Activated naive CD4-positive, alpha-beta T cell treated with anti-CD3 and anti-CD28 coated beads for 36 hours (primary cell): ENCODE measurements at regions not wholly inside any gene's neighbourhood (a gene's known extent, or its start where the extent isn't known, plus 50 kb on each side); places are given as distances from the start of the nearest gene placed in this dataset.
"Not testable (repeated sequence)": the region's sequence is repeated elsewhere in the genome, so short reads cannot be mapped to it uniquely, and the experiment has no call there.

ENCODE experiments used
- CTCF ChIA-PET: fragments of 350-600 bp; sonication (Branson Sonifier 250); formaldehyde crosslinking; loops from one replicate; lab custom pipeline; 2021; ENCODE audit warnings: antibody characterized with exemption; lab: Charles Lee
- DNase-seq: peaks from one replicate; pipeline ENCODE4 v3.0.0-alpha.2; 2020
- H3K27ac Mint-ChIP-seq: one replicate; pipeline ENCODE4 v1.8.0; 2021; ENCODE audit warnings: mild to moderate bottlenecking, mixed read lengths
- H3K27me3 Mint-ChIP-seq: one replicate; pipeline ENCODE4 v1.8.0; 2021; ENCODE audit warnings: low read depth, mixed read lengths
- H3K36me3 Mint-ChIP-seq: one replicate; pipeline ENCODE4 v1.8.0; 2021; ENCODE audit warnings: low read depth, mixed read lengths
- H3K4me1 Mint-ChIP-seq: one replicate; pipeline ENCODE4 v1.8.0; 2021; ENCODE audit warnings: low read depth, mixed read lengths
- H3K4me3 Mint-ChIP-seq: one replicate; pipeline ENCODE4 v1.8.0; 2021; ENCODE audit warnings: mild to moderate bottlenecking, moderate library complexity, mixed read lengths
- H3K9me3 Mint-ChIP-seq: one replicate; pipeline ENCODE4 v1.8.0; 2021; ENCODE audit warnings: mixed read lengths
- intact Hi-C: fragments of 100-400 bp; cut with micrococcal nuclease; formaldehyde crosslinking; loops from one replicate; pipeline ENCODE4 v1.15.1; 2023

DNA sequence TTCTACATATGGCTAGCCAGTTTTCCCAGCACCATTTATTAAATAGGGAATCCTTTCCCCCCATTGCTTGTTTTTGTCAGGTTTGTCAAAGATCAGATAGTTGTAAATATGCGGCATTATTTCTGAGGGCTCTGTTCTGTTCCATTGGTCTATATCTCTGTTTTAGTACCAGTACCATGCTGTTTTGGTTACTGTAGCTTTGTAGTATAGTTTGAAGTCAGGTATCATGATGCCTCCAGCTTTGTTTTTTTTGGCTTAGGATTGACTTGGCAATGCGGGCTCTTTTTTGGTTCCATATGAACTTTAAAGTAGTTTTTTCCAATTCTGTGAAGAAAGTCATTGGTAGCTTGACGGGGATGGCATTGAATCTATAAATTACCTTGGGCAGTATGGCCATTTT lies 60.0 kb upstream of the GPC3 start:
- H3K4me3 Mint-ChIP-seq, CTCF ChIA-PET, H3K27me3 Mint-ChIP-seq, H3K4me1 Mint-ChIP-seq, H3K9me3 Mint-ChIP-seq, H3K27ac Mint-ChIP-seq, intact Hi-C loops, H3K36me3 Mint-ChIP-seq, DNase-seq: not testable (repeated sequence)

DNA sequence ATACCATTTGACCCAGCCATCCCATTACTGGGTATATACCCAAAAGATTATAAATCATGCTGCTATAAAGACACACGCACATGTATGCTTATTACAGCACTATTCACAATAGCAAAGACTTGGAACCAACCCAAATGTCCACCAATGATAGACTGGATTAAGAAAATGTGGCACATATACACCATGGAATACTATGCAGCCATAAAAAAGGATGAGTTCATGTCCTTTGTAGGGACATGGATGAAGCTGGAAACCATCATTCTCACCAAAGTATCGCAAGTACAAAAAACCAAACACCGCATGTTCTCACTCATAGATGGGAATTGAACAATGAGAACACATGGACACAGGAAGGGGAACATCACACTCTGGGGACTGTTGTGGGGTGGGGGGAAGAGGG lies 81.7 kb upstream of the GPC3 start:
- H3K27me3 Mint-ChIP-seq, H3K9me3 Mint-ChIP-seq, H3K27ac Mint-ChIP-seq, intact Hi-C loops, H3K36me3 Mint-ChIP-seq, H3K4me3 Mint-ChIP-seq, DNase-seq, H3K4me1 Mint-ChIP-seq, CTCF ChIA-PET: not testable (repeated sequence)

DNA sequence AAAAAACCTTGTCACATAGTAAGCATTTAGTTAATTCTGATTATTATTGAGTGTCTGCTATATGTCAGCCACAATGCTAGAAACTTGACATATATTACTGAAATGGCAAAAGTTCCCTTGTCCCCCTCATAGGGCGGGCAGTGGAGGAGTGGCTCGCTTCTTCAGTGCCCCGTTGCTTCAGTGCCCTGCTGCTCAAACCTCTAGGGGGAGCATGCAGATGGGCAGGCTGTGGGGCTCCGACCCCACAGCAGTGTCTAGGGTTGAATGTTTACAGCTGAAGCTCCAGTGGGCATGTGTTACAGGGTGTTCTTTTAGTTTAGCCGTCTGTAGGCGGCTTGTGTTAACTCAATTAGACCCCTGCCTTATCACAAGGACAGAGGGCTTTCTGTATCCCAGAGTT lies 86.5 kb upstream of the GPC3 start:
- CTCF ChIA-PET, H3K9me3 Mint-ChIP-seq, H3K27me3 Mint-ChIP-seq, H3K4me1 Mint-ChIP-seq, H3K4me3 Mint-ChIP-seq, H3K27ac Mint-ChIP-seq, H3K36me3 Mint-ChIP-seq, intact Hi-C loops, DNase-seq: not testable (repeated sequence)

DNA sequence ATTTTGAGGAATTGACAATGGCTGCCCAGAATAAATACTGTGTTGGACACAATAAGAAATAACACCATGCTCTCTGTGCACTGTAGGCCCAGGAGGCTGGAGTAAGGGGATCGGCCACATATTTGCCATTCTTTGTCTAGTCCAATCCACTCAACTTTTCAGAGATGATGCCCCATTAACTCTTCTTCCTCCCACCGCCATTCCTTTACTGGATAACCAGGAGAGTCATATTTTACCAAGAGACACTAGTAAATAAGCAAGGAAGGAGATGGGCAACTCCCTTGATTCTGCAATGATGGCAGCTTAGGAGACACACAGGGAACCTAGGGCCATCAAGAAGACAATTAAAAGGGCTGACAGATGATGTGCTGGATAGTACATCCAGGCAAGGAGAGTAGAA lies 87.9 kb upstream of the GPC3 start:
- H3K9me3 Mint-ChIP-seq = no peaks in the 10 kb centered on the region
- no peaks in the 10 kb centered on the region for H3K36me3 Mint-ChIP-seq
- no peak overlapping the region for H3K4me3 Mint-ChIP-seq
- no peaks in the 10 kb centered on the region for H3K27me3 Mint-ChIP-seq
- no peak overlapping the region for H3K27ac Mint-ChIP-seq
- DNase-seq = no peak
- no peaks in the 10 kb centered on the region for H3K4me1 Mint-ChIP-seq
- CTCF ChIA-PET = no interaction called here
- intact Hi-C loops = no loop called here

DNA sequence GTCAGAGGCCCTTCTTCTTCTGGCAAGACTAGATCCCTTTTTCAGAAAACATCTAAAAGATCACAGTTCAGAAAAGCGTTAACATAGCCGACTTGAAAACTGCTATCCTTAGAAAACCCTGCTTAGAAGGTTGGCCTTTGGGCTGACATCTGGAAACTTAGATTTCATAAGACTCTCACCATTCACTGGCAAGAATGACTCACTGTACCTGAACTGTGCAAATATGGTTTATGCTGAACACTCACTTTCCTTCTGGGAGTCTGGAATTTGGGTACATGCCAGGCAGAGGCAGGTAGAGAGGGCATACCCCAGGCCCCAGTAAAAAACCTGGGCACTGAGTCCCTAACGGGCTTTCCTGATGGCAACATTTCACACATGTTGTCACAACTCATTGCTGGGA lies 88.8 kb upstream of the GPC3 start:
- no peaks in the 10 kb centered on the region for H3K27me3 Mint-ChIP-seq
- no peaks in the 10 kb centered on the region for H3K4me1 Mint-ChIP-seq
- no peak overlapping the region for H3K4me3 Mint-ChIP-seq
- intact Hi-C loops = no loop called here
- no peaks in the 10 kb centered on the region for H3K36me3 Mint-ChIP-seq
- no peaks in the 10 kb centered on the region for H3K9me3 Mint-ChIP-seq
- CTCF ChIA-PET = no interaction called here
- no peak overlapping the region for H3K27ac Mint-ChIP-seq
- DNase-seq = no peak

DNA sequence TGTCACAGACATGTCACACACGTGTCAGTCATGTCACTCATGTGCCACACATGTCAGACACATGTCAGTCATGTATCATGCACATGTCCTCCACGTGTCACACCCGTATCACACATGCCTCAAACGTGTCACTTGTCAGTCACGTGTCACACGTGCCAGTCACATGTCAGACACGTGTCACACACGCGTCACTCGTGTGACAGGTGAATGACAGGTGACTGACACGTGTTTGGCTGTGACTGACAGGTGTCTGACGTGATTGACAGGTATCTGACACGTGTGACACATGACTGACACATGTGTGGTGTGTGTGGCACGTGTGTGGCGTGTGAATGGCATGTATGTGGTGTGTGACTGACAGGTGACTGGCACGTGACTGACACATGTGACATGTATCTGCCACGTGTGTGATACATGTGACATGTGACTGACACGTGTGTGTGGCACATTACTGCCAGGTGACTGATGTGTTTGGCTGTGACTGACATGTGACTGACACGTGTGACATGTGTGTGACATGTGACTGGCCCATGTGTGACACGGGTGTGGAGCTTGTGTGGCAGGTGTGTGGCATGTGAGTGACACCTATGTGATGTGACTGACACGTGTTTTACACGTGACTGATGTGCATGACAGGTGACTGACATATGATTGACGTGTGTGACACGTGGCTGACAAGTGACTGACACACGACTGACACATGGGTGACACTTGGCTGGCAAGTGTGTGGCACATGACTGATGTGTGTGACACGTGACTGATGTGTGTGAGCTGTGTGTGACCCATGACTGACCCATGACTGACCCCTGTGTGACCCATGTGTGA lies 90.7 kb upstream of the GPC3 start:
- Mint-ChIP-seq H3K36me3 (no peaks in the 10 kb centered on the region), H3K4me3 (no peak overlapping the region), H3K4me1 (no peaks in the 10 kb centered on the region), H3K27me3 (no peaks in the 10 kb centered on the region), H3K27ac (no peak overlapping the region), H3K9me3 (no peaks in the 10 kb centered on the region)
- intact Hi-C loops = no loop called here
- CTCF ChIA-PET = no interaction called here
- DNase-seq = no peak

DNA sequence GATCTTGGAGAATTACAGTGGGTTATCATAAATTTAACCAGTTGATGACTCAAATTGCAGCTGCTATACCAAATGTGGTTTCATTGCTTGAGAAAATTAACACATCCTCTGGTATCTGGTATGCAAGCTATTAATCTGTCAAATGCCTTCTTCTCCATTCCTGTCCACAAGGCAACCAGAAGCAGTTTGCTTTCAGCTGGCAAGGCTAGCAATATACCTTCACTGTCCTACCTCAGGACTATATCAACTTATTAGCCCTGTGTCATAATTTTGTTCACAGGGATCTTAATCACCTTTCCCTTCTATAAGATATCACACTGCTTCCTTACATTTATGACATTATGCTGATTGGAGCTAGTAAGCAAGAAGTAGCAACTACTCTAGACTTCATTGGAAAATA lies 110.0 kb upstream of the GPC3 start:
- H3K27ac Mint-ChIP-seq = no peak overlapping the region
- peaks cover 4% of the 10 kb centered on the region for H3K9me3 Mint-ChIP-seq
- no peak overlapping the region for H3K4me3 Mint-ChIP-seq
- H3K4me1 Mint-ChIP-seq = no peaks in the 10 kb centered on the region
- no peaks in the 10 kb centered on the region for H3K36me3 Mint-ChIP-seq
- intact Hi-C loops = no loop called here
- no peaks in the 10 kb centered on the region for H3K27me3 Mint-ChIP-seq
- DNase-seq = no peak
- CTCF ChIA-PET = no interaction called here

DNA sequence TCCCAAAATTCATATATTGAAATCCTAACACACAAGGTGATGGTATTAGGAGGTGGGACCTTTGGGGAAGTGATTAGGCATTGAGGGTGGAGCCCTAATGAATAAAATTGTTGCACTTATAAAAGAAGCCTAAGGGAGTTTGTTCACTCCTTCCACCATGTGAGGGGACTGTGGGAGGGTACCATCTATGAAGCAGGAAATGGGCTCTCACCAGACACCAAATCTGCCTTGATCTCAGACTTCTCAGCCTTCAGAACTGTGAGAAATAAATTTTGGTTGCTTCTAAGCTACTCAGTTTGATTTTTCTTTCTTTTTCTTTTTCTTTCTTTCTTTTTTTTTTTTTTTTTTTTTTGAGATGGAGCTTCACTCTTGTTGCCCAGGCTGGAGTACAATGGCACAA lies 116.2 kb upstream of the GPC3 start:
- no peaks in the 10 kb centered on the region for H3K27me3 Mint-ChIP-seq
- CTCF ChIA-PET = no interaction called here
- intact Hi-C loops = no loop called here

DNA sequence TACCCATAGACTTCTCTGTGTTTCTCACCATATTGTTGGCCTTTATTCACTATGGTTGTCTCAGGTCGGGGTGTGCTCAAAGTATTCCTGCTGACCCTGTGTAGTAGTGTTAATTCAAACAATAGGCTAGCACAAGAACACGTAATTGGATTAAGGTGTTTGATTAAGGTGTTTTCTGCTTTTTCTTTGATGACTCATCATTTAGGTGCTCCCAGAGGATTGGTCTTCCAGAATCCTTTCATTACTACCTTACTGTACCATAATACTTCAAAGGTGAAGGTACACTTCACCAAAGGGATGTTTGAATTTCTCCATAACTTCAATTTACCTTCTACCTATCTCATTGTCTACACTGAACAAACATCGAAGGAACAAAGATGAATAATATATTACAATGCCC lies 121.7 kb upstream of the CCDC160 start:
- Mint-ChIP-seq H3K4me1 (no peaks in the 10 kb centered on the region), H3K36me3 (no peaks in the 10 kb centered on the region), H3K27ac (no peak overlapping the region), H3K9me3 (no peaks in the 10 kb centered on the region), H3K4me3 (no peak overlapping the region), H3K27me3 (no peaks in the 10 kb centered on the region)
- CTCF ChIA-PET = no interaction called here
- intact Hi-C loops = no loop called here
- DNase-seq = no peak

More for the DNA sequence above, 116.2 kb upstream of the GPC3 start:
- no peak for DNase-seq
- no peak overlapping the region for H3K4me3 Mint-ChIP-seq
- no peak overlapping the region for H3K27ac Mint-ChIP-seq
- peaks cover 3% of the 10 kb centered on the region for H3K4me1 Mint-ChIP-seq
- peaks cover 6% of the 10 kb centered on the region for H3K9me3 Mint-ChIP-seq
- no peaks in the 10 kb centered on the region for H3K36me3 Mint-ChIP-seq

DNA sequence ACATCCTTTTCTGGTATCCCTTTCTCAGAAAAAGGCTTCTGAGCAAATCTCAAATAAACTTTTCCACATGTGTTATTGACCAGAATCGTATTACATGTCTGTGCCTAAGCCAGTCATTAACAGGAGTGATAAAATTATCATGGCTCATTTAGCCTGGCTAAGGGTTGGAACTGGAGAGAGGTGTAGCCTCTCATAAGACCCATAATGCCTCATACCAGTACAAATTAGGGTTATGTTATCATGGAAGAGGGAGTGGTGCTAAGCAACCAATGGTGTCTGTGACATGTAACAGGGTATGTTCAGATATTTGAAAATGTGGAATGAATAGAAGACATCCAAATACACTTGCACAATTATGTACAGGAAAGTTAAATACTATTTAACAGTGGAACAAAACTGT lies 99.6 kb upstream of the CCDC160 start:
- CTCF ChIA-PET = no interaction called here
- no peak for DNase-seq
- Mint-ChIP-seq H3K36me3 (no peaks in the 10 kb centered on the region), H3K27me3 (no peaks in the 10 kb centered on the region), H3K9me3 (no peaks in the 10 kb centered on the region), H3K4me1 (no peaks in the 10 kb centered on the region), H3K4me3 (no peak overlapping the region), H3K27ac (no peak overlapping the region)
- intact Hi-C loops = no loop called here

DNA sequence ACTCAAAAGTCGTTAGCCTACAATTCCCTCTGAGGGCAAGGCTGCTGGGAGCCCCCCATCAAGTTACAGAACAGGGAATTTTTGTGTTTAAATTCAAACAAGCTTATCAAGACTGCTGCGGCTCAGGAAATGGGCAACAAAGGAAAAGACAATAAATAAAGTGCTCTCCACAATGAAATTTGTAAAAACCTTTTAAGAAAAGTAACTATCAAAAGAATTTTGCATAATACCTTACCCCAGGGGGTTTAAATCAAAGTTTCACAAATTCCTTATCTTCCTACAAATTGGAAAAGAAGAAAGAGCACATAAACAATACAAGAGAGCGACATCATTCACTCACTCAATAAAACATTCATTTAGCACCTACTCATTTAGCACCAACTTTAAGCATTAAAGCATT lies 97.9 kb upstream of the CCDC160 start:
- Mint-ChIP-seq H3K4me3 (no peak overlapping the region), H3K9me3 (no peaks in the 10 kb centered on the region), H3K27ac (no peak overlapping the region), H3K4me1 (no peaks in the 10 kb centered on the region), H3K36me3 (no peaks in the 10 kb centered on the region), H3K27me3 (no peaks in the 10 kb centered on the region)
- CTCF ChIA-PET = no interaction called here
- no peak for DNase-seq
- intact Hi-C loops = no loop called here

DNA sequence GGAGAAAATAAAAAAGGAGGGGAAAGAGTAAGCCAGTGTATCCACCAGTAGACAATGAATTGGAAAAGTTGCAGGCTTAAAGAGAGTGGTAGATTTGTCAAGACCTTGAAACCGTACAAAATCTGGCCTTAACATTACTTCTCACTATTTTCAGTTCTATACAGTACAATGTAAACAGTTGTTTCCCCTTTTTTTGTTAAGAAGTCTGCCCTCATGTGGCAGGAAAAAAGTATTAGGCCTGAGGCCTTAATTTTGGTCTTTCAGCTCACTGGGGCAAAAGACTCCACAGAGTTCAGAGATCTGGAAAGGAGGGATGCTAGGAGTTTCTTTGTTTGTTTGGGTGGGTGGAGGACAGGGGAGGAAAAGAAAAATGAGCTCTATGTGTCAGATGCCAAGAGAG lies 92.8 kb upstream of the CCDC160 start:
- no peaks in the 10 kb centered on the region for H3K36me3 Mint-ChIP-seq
- no peaks in the 10 kb centered on the region for H3K27me3 Mint-ChIP-seq
- CTCF ChIA-PET = interaction anchor here (1.1 to 1.9 kb wide), 3 partner anchors 34 to 352 kb away, joined by 3 to 8 read pairs (median 3); no protein-coding TSS in a partner anchor
- DNase-seq = peak; percentile 6
- H3K9me3 Mint-ChIP-seq = no peaks in the 10 kb centered on the region
- H3K4me3 Mint-ChIP-seq = no peak overlapping the region
- H3K27ac Mint-ChIP-seq = no peak overlapping the region
- intact Hi-C loops = loop anchor here (2.0 kb wide), 1 partner anchor 351 kb away; no protein-coding TSS in a partner anchor
- peaks cover 2% of the 10 kb centered on the region for H3K4me1 Mint-ChIP-seq

DNA sequence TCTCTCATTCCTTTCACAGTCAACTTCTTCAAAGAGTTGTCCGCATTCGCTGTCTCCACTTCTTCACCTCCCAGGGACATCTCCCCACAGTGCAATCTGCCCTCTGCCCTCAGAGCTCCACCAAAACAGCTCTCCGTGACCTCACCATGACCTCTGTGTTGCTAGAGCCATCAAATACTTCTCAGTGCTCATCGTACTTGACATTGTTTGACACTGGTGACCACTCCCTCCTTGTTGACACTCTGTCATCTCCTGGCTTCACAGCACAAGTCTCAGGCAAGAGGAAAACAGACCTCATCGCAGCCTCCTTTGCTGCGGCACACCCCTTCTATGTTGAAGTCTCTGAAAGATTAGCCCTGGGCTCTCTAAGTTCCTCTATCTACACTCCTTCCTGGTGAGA lies 90.5 kb upstream of the CCDC160 start:
- no peaks in the 10 kb centered on the region for H3K27me3 Mint-ChIP-seq
- H3K36me3 Mint-ChIP-seq = no peaks in the 10 kb centered on the region
- intact Hi-C loops = no loop called here
- CTCF ChIA-PET = no interaction called here
- H3K4me1 Mint-ChIP-seq = peaks cover 2% of the 10 kb centered on the region
- no peak overlapping the region for H3K4me3 Mint-ChIP-seq
- no peaks in the 10 kb centered on the region for H3K9me3 Mint-ChIP-seq
- H3K27ac Mint-ChIP-seq = no peak overlapping the region
- DNase-seq = no peak
